IPS-15b (cell line): ENCODE measurements at regions not wholly inside any gene's neighbourhood (a gene's known extent, or its start where the extent isn't known, plus 50 kb on each side); places are given as distances from the start of the nearest gene placed in this dataset.
"Not testable (repeated sequence)": the region's sequence is repeated elsewhere in the genome, so short reads cannot be mapped to it uniquely, and the experiment has no call there.

ENCODE experiments used
- H3K27me3 ChIP-seq: one replicate; pipeline ENCODE4 v1.6.1; 2013; ENCODE audit warnings: low read length; ENCODE audit not compliant: control insufficient read depth, insufficient read depth
- H3K36me3 ChIP-seq: one replicate; pipeline ENCODE4 v1.6.1; 2013; ENCODE audit warnings: low read length; ENCODE audit not compliant: control insufficient read depth, insufficient read depth
- H3K4me1 ChIP-seq: one replicate; pipeline ENCODE4 v1.6.1; 2013; ENCODE audit warnings: mild to moderate bottlenecking, low read length; ENCODE audit not compliant: control insufficient read depth, insufficient read depth
- H3K4me3 ChIP-seq: one replicate; pipeline ENCODE4 v1.5.1; 2013; ENCODE audit warnings: low read depth, low read length
- H3K9ac ChIP-seq: one replicate; pipeline ENCODE4 v1.6.1; 2013; ENCODE audit warnings: low read depth, mild to moderate bottlenecking, low read length
- H3K9me3 ChIP-seq: one replicate; pipeline ENCODE4 v1.6.1; 2013; ENCODE audit warnings: mild to moderate bottlenecking, low read length; ENCODE audit not compliant: control insufficient read depth, insufficient read depth

DNA sequence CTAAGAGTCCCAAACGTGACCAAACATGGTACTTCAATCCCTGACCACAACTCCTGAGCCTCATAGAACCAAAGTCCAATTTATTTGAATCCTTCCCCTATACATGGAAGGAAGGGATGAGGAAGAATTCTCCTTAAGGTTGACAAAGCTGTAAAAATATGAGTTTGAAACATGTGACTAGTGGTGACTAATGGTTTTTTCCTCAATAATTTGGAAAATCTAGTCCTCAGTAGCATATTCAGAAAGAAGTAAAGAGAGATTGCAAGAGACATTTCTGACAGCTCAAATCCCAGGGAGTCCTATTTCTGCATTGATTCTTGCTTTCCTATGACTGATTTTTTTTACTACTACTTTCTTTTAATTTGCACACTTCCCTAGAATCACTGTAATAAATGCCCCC, 443.7 kb downstream of the FRK start:
- no peaks in the 10 kb centered on the region for H3K36me3 ChIP-seq
- H3K4me1 ChIP-seq: no peaks in the 10 kb centered on the region
- H3K27me3 ChIP-seq: no peaks in the 10 kb centered on the region

DNA sequence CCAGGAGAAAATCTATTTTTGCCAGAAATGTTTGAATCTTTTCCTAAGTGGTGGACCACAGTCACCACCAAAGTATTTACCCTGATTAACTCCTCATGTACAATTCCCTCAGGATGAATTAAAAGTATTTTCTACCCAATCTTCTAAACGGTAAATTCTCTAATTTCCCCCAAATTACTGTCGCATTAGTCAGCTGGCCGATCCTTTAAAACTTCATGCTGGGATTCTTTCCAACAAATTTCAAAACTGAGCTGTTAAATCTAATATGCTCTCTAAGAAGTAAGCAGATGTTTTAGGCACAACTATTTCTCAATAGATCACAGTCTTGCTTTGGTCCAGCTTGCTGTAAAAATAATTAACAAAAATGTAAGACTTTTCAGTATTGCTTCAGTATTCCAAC, 447.2 kb downstream of the FRK start:
- Histone ChIP-seq H3K4me3 (no peak overlapping the region), H3K9ac (no peak overlapping the region), H3K9me3 (no peaks in the 10 kb centered on the region), H3K27me3 (no peaks in the 10 kb centered on the region), H3K36me3 (no peaks in the 10 kb centered on the region), H3K4me1 (no peaks in the 10 kb centered on the region)

More for the DNA sequence above, 443.7 kb downstream of the FRK start:
- no peak overlapping the region for H3K9ac ChIP-seq
- H3K9me3 ChIP-seq: no peaks in the 10 kb centered on the region
- no peak overlapping the region for H3K4me3 ChIP-seq

DNA sequence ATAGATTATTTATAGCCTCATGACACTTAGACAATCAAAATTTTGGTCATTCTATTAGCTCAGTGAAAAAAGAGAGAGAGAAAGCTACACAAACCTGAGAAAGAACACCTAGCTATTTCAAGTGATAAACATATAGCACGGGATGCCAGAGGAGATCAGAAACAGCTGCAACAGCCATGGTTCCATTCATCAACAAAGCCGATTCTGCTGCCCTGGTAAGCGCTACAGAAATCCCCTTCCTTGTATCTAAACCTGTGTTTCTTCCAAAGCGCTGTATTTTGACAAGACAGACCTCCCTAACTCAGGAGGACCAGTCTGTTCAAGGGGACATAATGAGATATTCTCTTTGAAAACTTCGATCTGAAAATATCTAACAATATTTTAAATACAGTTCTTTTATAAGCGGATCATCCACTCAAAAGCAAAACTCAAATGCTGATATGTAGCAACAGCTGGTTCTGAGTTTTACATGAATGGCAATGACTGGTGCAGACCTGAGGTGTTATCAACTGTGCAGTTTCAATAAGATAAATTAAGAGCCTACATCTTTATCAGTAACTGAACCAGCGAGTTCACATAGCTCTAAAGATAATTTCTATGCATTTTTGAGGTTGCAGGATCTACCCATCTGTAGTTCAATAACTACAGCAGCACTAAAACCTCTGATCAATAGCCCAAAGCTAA, 447.8 kb downstream of the FRK start:
- Histone ChIP-seq H3K27me3 (no peaks in the 10 kb centered on the region), H3K4me3 (no peak overlapping the region), H3K36me3 (no peaks in the 10 kb centered on the region), H3K9me3 (no peaks in the 10 kb centered on the region), H3K9ac (no peak overlapping the region), H3K4me1 (no peaks in the 10 kb centered on the region)

DNA sequence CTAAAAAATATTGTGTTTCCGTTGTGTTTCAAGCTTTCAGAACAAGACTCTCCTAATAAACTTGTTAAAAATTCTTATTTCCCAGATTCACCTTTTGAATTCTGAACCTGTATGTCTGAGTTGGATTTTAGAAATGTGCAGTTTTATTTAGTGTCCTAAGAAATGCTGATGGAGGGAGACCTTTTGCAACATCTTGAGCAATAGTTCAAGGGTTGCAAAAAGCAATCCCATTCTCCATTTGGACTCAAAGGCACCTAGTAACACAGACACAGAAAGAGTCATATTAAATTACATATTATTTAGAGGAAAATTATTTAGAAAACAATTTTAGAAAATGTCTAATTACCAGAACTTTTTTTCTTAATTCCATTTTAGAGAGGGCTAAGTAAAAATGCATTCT, 448.5 kb downstream of the FRK start:
- no peaks in the 10 kb centered on the region for H3K36me3 ChIP-seq
- H3K4me1 ChIP-seq: no peaks in the 10 kb centered on the region
- no peak overlapping the region for H3K9ac ChIP-seq
- H3K9me3 ChIP-seq: no peaks in the 10 kb centered on the region
- H3K4me3 ChIP-seq: no peak overlapping the region
- H3K27me3 ChIP-seq: no peaks in the 10 kb centered on the region

DNA sequence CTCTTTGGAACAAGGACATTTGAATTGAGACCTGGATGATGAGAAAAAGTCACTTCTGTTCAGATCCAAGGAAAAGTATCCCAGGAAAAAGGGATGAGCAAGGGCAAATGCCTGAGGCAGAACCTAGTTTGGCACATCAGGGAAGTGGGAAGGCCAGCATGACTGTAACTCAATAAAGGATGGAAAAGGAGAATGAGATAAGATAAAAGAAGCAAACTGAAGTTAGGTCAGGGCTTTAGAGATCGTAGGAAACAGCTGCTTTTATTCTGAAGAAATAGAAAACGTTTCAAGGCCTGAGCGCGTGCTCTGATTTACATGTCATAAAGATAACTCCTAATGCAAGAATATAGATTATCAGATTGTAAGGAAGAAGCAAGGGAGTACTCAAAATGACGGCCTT, 450.0 kb downstream of the FRK start:
- H3K36me3 ChIP-seq: no peaks in the 10 kb centered on the region
- no peaks in the 10 kb centered on the region for H3K9me3 ChIP-seq

DNA sequence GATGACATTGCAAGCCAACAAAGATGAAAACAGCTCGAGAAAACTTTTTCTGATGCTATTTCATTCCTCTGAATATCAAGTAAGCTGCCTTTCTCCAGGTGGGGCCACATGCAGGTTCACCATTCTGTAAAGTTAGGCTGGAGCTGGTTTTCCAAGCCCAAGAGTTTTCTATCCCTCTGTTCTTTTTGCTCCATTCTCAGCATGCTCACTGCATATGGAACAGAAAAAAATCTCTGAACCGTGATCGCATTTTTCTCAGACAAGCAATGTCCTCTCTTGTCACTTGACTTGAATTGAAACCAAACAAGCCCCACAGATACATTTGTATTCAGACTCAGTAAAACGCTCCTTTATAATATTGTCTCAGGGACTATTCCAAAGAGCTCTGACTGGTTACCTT, 451.6 kb downstream of the FRK start:
- no peaks in the 10 kb centered on the region for H3K4me1 ChIP-seq
- no peak overlapping the region for H3K9ac ChIP-seq
- no peaks in the 10 kb centered on the region for H3K9me3 ChIP-seq
- no peaks in the 10 kb centered on the region for H3K27me3 ChIP-seq
- no peaks in the 10 kb centered on the region for H3K36me3 ChIP-seq
- no peak overlapping the region for H3K4me3 ChIP-seq

More for the DNA sequence above, 450.0 kb downstream of the FRK start:
- Histone ChIP-seq H3K9ac (no peak overlapping the region), H3K4me1 (no peaks in the 10 kb centered on the region), H3K4me3 (no peak overlapping the region), H3K27me3 (no peaks in the 10 kb centered on the region)

DNA sequence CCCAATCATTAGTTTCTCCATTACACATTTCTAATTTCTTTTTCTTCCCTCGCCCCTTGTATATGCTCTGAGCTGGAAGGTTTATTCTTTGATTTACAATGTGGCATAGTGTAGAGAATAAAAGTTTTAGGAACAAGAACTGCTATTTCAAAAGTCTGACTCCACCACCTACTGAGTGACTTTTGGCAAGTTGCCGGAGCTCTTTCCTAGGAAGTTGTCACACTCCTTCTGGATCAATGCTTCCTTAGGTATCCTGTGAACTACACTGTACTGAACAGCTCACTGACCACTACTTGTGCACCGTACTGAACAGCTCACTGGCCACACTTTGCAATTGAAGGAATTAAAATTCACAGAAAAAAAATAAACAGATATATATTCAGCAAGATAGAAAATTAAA, 458.2 kb downstream of the FRK start:
- Histone ChIP-seq H3K4me1 (no peaks in the 10 kb centered on the region), H3K9ac (no peak overlapping the region), H3K36me3 (no peaks in the 10 kb centered on the region), H3K9me3 (no peaks in the 10 kb centered on the region), H3K4me3 (no peak overlapping the region), H3K27me3 (no peaks in the 10 kb centered on the region)

DNA sequence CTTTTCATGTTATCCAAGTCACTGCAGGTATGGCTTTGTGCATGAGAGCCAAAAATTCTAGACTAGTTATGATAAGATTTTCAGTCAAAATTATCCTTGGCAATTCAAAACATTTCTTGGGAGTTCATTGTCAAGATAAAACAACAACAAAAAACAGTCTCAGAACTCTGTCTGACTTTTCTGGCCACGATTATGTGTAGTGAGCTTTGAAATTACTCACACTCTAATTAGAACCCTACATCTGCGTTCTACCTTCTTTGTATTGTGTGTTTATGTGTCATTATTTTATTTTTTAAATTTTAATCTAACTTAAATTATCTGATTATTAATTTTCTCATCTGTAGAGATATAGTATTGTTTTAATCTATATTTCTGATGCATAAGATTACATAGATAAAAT, 459.2 kb downstream of the FRK start:
- no peaks in the 10 kb centered on the region for H3K9me3 ChIP-seq
- H3K36me3 ChIP-seq: no peaks in the 10 kb centered on the region
- H3K27me3 ChIP-seq: no peaks in the 10 kb centered on the region
- no peak overlapping the region for H3K9ac ChIP-seq
- H3K4me1 ChIP-seq: no peaks in the 10 kb centered on the region
- H3K4me3 ChIP-seq: no peak overlapping the region

DNA sequence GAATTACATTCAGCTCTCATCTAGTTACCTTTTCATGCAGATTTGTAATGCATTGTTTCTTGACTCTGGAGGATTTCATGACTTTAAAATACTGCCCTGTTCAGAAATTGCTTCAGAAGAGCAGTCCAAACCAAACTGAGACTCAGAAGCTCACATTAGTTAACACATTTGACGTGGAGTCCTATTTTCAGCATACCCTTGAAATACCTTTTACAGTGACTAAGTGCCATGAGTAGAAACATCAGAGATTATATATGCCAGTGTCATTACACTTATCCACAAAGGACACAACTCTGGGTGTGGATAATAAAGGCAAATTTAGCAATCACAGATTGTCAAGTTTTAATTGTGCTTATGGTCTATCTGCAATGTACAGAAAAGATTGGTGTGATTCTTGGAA, 459.6 kb downstream of the FRK start:
- no peaks in the 10 kb centered on the region for H3K4me1 ChIP-seq
- H3K9me3 ChIP-seq: no peaks in the 10 kb centered on the region
- H3K4me3 ChIP-seq: no peak overlapping the region
- H3K36me3 ChIP-seq: no peaks in the 10 kb centered on the region
- no peak overlapping the region for H3K9ac ChIP-seq
- H3K27me3 ChIP-seq: no peaks in the 10 kb centered on the region

DNA sequence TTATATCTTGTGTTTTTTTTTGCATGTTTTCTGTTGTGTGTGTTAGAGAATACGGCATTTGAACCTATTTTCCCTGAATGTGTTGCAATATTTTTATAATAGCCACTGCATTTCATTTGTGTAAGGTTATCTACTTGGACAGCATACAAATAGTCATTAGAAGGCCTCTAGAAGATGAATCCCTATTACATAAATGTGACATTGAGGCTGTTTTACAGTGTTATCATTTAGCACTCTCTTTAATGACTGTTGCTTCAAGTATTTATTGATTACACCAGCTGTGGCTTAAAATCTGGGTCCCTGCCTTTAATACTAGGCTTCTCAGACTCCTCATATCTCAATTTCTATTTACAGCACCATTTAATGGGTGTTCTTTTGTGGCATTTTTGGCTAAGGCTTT, 465.8 kb downstream of the FRK start:
- Histone ChIP-seq H3K9me3 (no peaks in the 10 kb centered on the region), H3K4me1 (no peaks in the 10 kb centered on the region), H3K36me3 (no peaks in the 10 kb centered on the region), H3K4me3 (no peak overlapping the region), H3K27me3 (no peaks in the 10 kb centered on the region), H3K9ac (no peak overlapping the region)

DNA sequence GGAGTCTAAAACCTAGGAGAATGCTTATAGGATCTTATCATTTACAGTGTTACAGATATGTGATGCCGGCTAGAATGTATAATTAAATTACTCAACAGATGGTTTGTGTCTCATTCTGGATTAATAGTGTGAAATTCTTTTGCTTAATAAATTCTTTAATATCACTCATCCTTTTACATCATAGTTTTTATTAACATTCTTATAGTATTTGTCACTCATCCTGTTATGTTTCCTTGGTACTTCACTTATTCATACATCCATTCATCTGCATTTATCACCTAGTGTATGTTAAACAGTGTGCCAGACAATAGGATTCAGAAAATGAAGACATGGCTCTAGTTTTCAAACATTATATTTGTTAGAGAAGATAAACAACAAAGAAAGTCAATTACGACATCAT, 468.7 kb downstream of the FRK start:
- H3K27me3 ChIP-seq: no peaks in the 10 kb centered on the region
- H3K4me3 ChIP-seq: no peak overlapping the region
- no peaks in the 10 kb centered on the region for H3K4me1 ChIP-seq
- H3K9me3 ChIP-seq: no peaks in the 10 kb centered on the region
- no peak overlapping the region for H3K9ac ChIP-seq
- no peaks in the 10 kb centered on the region for H3K36me3 ChIP-seq

DNA sequence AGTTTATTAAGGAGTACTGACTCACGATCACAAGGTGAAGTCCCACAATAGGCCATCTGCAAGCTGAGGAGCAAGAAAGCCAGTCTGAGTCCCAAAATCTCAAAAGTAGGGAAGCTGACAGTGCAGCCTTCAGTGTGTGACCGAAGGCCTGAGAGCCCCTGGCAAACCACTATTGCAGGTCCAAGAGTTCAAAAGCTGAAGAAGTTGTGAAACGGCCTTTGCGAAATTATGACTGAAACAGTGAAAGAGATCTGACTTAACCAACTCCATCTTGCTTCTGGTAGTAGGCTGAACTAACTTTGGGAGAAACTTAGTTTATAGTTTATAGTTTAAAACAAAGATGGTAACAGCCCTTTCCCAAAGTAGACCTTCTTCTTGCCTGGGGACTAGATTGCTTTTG, 471.6 kb downstream of the FRK start:
- H3K27me3 ChIP-seq, H3K4me1 ChIP-seq, H3K4me3 ChIP-seq, H3K9me3 ChIP-seq, H3K9ac ChIP-seq, H3K36me3 ChIP-seq: not testable (repeated sequence)
